AG04449 (cell line): ENCODE measurements at regions not wholly inside any gene's neighbourhood (a gene's known extent, or its start where the extent isn't known, plus 50 kb on each side); places are given as distances from the start of the nearest gene placed in this dataset.

Experiments
- CTCF ChIA-PET: fragments of 350-600 bp; formaldehyde crosslinking; extraction: SDS; loops from one replicate; lab custom pipeline; 2021; ENCODE audit warnings: antibody characterized with exemption; lab: Yijun Ruan, JAX
- POLR2A ChIA-PET: fragments of 400-600, 350-600 bp; formaldehyde crosslinking; extraction: SDS; loops from one replicate; lab custom pipeline; 2020; ENCODE audit warnings: antibody characterized with exemption, inconsistent platforms; lab: Yijun Ruan, JAX
- DNase-seq: peaks from one replicate; pipeline ENCODE4 v3.0.0-alpha.2; 2010; ENCODE audit warnings: low read depth, low spot score
- H3K4me3 ChIP-seq: 2 replicates; pipeline ENCODE4 v1.5.1; 2011; ENCODE audit warnings: low read depth, mild to moderate bottlenecking, control low read depth, low read length
- TF ChIP-seq, protein P1 (sequence below): IDR thresholded peaks from one replicate; pipeline ENCODE4 v1.5.1; 2011; ENCODE audit warnings: mild to moderate bottlenecking, moderate library complexity, low read length, control low read depth, inconsistent platforms; ENCODE audit not compliant: insufficient read depth; ENCODE audit errors: missing control alignments

GRCh38 chr2:220065581-220065980 is 438.2 kb downstream of the SLC4A3 start:
- POLR2A ChIA-PET = no interaction called here
- CTCF ChIA-PET = interaction anchor here (2.6 kb wide), 1 partner anchor 11 kb away, joined by 6 read pairs; no protein-coding TSS in a partner anchor
- DNase-seq = no peak
- H3K4me3 ChIP-seq = no peak overlapping the region
- TF ChIP-seq, protein P1, sequence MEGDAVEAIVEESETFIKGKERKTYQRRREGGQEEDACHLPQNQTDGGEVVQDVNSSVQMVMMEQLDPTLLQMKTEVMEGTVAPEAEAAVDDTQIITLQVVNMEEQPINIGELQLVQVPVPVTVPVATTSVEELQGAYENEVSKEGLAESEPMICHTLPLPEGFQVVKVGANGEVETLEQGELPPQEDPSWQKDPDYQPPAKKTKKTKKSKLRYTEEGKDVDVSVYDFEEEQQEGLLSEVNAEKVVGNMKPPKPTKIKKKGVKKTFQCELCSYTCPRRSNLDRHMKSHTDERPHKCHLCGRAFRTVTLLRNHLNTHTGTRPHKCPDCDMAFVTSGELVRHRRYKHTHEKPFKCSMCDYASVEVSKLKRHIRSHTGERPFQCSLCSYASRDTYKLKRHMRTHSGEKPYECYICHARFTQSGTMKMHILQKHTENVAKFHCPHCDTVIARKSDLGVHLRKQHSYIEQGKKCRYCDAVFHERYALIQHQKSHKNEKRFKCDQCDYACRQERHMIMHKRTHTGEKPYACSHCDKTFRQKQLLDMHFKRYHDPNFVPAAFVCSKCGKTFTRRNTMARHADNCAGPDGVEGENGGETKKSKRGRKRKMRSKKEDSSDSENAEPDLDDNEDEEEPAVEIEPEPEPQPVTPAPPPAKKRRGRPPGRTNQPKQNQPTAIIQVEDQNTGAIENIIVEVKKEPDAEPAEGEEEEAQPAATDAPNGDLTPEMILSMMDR = no peak

GRCh38 chr2:220068846-220069245 is 441.4 kb downstream of the SLC4A3 start:
- ChIA-PET CTCF (interaction anchor here (0.9 to 1.3 kb wide), 2 partner anchors 8 to 18 kb away, joined by 3 to 5 read pairs; no protein-coding TSS in a partner anchor), POLR2A (interaction anchor here (1.5 kb wide), 1 partner anchor 10 kb away, joined by 3 read pairs; no protein-coding TSS in a partner anchor)
- no peak overlapping the region for H3K4me3 ChIP-seq
- DNase-seq = no peak
- TF ChIP-seq, protein P1 = no peak

DNA sequence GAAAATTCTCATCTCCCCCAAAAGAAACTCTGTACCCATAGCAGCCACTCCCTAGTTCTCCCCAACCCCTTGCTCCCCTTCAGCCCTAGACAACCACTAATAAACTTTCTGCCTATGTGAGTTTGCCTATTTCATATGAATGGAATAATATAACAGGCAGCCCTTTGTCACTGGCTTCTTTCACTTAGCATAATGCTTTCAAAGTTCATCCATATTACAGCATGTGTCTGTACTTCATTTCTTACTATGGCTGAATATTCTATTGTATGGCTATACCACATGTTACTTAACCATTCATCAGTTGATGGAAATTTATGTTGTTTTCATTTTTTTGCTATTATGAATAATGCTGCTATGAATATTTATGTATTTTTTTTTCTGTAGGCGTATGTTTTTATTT is 442.9 kb downstream of the SLC4A3 start:
- ChIA-PET POLR2A (no interaction called here), CTCF (no interaction called here)
- DNase-seq = no peak
- no peak overlapping the region for H3K4me3 ChIP-seq
- TF ChIP-seq, protein P1 = no peak

DNA sequence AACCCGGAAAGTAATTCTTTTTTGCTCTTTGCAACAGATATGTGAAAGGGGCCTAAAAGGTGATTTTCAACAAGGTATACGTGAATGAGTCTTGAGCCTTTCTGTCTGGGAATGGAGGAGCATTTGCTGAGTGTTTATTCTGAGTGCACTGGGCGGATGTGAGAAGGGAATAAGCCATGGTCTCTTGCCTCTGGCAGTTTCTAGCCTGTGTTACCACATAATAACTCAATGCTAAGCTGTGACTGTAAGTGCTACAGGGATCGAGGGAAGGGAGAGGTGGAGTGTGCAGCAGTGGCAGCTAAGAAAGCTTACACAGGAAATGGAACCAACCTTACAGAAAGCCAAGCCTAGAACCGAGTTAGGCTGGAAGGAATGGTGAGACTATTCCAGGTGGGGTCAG is 444.3 kb downstream of the SLC4A3 start:
- ChIA-PET CTCF (no interaction called here), POLR2A (no interaction called here)
- no peak for DNase-seq
- H3K4me3 ChIP-seq = no peak overlapping the region
- TF ChIP-seq, protein P1 = no peak

DNA sequence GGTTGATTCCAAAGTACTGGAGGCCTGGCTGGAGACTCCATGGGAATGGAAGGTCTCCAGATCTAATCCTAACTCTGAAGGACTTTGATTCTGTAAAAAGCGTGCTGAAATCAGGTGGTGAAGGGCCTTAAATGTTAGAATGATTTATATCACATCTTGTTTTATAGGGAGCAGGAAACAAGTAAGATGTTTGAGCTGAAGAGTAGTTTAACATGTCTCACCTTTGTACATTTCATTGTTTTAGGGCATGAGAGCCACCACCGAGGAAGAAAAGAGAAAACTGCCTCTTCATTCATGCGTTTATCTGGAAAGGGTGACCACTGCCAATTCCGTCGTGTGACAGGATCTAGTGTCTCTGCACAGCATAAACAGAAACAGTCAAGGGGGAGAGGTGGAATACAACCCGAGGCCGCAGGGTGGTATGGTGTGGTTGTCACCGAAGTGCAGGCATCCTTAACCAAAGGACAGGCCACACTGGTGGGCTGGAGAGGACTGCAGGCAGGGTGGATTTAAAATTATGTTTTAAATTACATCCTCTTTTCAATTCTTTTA is 445.3 kb downstream of the SLC4A3 start:
- ChIA-PET POLR2A (no interaction called here), CTCF (no interaction called here)
- TF ChIP-seq, protein P1 = no peak
- DNase-seq = no peak
- no peak overlapping the region for H3K4me3 ChIP-seq

GRCh38 chr2:220075835-220076234 is 448.4 kb downstream of the SLC4A3 start:
- ChIA-PET CTCF (interaction anchor here (1.0 to 1.9 kb wide), 3 partner anchors 11 to 339 kb away, joined by 3 to 6 read pairs (median 5); no protein-coding TSS in a partner anchor), POLR2A (interaction anchor here (0.6 kb wide), 1 partner anchor 11 kb away, joined by 3 read pairs; no protein-coding TSS in a partner anchor)
- no peak overlapping the region for H3K4me3 ChIP-seq
- TF ChIP-seq, protein P1 = no peak
- DNase-seq = no peak
